T-helper 1 cell (primary cell): ENCODE measurements at regions not wholly inside any gene's neighbourhood (a gene's known extent, or its start where the extent isn't known, plus 50 kb on each side); places are given as distances from the start of the nearest gene placed in this dataset.

Experiments used
- DNase-seq, 5 donors: peaks; one replicate each; pipeline ENCODE4 v3.0.0-alpha.2; 2012 to 2020

DNA sequence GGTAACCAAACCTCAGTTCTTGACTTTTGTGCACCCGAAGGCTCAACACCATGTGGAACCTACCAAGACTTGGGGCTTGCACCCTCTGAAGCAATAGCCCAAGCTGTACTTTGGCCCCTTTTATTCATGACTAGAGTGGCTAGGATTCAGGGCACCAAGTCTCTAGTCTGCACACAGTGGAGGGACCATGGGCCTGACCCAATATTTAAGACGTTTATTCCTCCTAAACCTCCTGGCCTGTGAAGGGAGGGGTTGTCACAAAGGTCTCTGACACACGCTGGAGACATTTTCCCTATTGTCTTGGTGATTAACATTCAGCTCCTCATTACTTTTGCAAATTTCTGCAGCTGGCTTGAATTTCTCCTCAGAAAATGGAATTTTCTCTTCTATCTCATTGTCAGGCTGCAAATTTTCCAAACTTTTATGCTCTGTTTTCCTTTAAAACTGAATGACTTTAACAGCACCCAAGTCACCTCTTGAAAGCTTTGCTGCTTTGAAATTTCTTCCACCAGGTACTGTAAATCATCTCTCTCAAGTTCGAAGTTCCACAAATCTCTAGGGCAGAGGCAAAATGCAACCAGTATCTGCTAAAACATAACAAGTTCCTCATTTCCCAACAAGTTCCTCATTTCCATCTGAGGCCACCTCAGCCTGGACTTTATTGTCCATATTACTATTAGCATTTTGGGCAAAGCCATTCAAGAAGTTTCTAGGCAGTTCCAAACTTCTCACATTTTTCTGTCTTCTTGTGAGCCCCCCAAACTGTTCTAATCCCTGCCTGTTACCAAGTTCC, 481.4 kb upstream of the BTBD3 start:
- no peak for DNase-seq

DNA sequence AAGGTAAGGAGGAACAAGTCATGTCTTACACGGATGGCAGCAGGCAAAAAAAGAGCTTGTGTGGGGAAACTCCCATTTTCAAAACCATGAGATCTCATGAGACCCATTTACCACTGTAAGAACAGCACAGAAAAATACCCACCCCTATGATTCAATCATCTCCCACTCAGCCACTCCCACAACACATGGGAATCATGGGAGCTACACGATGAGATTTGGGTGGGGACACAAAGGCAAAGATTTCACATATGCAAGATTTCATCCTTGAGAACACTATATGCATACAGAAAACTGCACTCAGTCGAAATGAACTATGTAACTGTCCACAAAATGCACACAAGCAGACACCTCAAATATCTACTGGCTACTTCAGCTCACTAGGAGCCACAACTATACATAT, 480.6 kb upstream of the BTBD3 start:
- DNase-seq = no peak

DNA sequence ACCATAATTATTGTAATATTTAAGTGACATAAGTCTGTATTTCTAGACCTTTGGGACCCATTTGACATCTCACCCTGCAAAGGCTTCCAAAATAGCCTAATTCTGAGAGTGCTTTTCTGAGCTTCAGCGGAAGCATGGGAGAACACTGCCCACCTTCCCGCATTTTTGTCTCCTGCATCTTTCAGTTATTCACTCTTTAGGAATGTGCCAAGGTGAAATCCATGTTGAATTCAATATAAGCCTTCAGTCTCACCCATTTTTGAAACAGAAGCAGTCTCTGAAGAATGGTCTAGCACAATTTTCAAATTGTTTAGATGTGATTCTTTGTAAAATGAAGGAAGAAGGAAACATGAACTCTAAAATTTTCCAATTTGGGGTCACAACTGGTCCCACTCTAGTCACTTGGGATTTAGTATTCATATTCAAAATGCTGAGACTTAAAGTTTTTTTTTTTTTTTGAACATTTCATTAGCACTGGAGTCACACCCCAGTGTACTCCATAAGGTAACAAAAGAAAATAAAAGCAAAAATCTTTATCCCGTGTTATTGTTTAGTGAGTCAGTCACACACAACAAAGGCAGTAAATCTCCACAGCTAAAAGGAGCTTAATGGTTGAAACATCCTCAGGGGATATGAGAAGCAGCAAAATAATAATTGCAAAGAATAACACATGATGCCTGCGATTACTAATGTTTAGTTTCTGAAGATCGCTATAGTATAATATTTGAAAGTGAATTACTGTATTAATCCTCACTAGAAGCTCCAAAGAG, 479.9 kb upstream of the BTBD3 start:
- DNase-seq = no peak

- DNase-seq = no peak
These were observed 479.3 kb upstream of the BTBD3 start for GRCh38 chr20:11438412-11438811.

GRCh38 chr20:11443382-11444119, 474.1 kb upstream of the BTBD3 start:
- DNase-seq = no peak

DNA sequence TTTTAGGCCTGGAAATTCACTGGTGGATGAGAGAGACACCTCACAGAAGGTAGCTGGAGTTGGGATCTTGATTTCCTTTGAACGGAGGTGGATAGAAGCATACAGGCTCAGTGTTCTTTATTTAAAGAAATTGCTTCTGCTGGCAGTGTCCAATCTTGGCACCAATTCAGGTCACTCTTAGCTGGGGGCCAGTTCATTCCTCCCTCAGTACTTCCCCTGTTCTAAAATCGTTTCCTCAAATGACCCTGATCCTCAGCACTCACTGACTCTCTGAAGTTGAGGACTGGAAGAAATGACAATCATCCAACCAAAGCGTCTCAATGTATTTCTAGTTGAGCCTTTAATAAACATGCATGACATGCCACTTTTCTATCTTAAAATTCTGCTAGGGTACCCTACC, 472.5 kb upstream of the BTBD3 start:
- no peak for DNase-seq

DNA sequence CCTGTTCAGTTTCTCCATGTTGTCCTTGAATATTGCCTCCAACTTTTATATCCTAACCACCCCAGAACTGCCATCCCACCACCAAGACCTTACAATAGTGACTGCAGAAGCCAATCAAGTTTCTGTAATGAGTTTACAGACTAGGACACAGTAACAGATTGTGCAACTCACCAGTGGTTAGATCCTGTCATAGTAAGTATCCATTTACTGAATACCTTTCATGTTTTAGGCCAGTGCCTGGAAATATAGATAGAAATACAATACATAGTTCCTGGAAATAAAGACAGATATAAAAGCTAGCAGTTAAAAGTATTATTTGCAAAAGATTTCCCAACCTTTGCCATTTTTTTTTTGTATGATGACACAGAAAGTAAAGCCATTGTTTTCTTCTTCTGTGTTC, 471.8 kb upstream of the BTBD3 start:
- DNase-seq = no peak

DNA sequence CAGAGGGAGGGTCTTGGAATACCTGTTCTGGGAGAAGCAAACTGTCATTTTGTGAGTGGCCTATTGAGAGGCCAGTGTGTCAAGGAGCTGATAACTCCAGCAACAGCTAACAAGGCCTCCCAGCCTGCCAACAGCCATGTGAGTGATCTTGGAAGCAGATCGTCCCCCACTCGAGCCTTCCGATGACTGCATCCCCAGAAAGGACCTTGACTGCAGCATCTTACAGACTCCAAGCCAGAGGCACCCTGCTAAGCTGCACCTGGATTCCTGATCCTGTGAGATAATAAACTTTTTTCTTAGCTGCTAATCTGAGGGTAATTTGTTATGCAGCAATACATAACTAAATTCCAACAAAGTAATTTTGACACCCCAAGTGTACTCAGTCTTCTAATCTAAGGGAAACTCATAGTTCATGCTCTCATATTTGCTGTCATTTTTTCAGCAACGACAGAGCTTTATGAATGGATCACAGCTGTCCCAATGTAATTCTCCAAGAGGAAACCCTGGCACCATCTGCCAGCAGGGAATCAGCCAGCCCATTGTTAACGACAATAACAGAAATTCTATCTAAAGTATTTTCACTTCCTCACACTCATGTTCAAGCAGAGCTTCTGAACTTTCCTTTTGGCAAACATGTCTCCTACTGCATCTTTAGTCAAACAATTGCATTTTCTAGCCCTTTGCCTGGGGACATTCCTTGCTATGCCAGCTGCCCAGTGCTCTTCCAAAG, 470.2 kb upstream of the BTBD3 start:
- DNase-seq = no peak

DNA sequence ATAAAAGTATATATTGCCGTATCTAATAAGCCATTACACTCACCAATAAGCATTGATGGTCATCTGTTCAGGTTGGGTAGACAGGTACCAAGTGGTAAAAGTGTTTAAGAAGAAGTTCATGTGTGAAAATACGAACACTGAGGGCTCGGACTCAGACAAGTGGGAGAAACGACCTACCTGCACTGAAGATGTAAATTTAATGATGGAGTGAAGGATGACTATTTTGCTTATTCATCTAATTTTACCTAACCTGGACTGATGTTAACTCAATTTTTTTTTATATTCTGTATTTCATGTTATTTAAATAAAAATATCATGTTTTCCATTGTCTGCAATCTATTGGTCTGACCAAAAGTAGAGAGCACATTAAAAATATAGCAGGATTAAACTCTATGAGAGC, 469.1 kb upstream of the BTBD3 start:
- DNase-seq = no peak

- no peak for DNase-seq
These were observed 465.9 kb upstream of the BTBD3 start for GRCh38 chr20:11451793-11452291.

GRCh38 chr20:11452326-11452725, 465.4 kb upstream of the BTBD3 start:
- no peak for DNase-seq

DNA sequence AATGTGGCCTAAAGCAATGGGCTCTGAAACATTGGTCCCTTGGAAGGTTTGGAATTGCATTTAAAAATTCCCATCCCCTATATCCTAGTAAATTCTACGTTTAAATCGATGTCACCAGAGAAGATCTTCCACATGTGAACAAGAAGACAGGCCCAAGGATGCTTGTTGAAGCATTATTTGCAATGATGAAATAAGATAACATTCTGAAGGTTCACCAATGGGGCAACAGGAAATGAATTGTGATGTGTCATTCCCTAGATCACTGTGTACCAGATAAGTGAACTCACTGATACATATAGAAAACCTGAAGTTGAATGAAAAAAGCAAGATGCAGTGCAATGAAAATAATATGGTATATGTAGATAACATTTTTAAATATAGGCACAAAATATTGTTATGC, 464.3 kb upstream of the BTBD3 start:
- no peak for DNase-seq

GRCh38 chr20:11454966-11455799, 462.5 kb upstream of the BTBD3 start:
- no peak for DNase-seq

DNA sequence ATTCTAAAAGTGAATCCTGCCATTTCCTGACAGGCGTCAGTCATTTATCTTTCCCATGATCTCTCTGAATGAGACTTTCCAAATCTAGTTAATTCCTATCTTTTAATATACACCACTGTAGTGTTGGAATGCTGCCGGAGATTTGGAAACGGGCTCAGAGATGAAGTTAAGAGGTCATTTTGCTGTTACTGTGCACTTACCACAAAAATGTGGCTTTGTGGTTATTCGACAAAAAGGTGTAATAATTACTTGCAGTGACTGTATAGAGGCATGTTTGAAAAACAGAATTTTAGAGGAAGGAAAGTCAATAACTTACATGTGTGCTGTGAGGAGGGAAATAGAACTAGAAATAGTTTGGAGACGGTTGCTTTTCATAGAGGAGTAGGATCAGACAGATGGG, 460.2 kb upstream of the BTBD3 start:
- no peak for DNase-seq

DNA sequence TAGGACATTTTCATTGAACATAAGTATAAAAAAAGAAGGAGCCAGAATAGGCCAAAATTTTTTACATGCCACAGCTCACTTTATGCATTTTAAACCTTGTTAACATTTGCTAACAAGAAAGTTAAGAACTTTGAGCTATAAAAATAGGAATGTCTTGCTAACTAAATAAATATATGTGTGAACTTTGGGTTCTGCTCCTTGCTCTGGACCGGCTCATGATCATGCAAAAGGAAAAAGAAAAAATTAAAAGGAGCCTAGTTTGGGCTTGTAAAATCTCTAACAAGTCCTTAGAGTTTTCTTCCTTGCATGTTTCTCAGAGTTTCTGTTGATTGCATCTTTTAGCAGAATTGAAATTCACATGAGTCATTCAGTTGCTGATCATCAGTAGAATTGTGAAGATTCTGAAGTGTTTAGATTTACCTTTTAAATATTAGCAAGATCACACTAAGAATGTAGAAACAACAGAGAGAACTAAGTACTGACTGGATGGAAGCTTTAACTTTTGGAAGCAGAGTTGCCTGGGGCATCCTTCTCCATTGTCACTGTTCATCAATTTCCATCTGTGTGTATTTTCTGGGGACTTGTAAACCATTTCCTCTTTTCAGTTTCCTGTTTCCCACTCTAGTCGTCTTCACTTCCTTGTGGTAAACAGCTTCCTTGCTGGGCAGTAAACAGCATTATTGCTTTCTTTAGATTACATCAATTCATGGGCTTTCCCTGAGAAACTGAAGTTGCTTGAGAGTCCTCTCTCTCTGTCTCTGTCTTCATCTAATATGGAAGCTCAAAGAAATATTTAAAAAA, 458.4 kb upstream of the BTBD3 start:
- DNase-seq = no peak

- DNase-seq = no peak
These were observed 450.3 kb upstream of the BTBD3 start for GRCh38 chr20:11467436-11467835.

GRCh38 chr20:11468880-11469279, 448.8 kb upstream of the BTBD3 start:
- DNase-seq = no peak

DNA sequence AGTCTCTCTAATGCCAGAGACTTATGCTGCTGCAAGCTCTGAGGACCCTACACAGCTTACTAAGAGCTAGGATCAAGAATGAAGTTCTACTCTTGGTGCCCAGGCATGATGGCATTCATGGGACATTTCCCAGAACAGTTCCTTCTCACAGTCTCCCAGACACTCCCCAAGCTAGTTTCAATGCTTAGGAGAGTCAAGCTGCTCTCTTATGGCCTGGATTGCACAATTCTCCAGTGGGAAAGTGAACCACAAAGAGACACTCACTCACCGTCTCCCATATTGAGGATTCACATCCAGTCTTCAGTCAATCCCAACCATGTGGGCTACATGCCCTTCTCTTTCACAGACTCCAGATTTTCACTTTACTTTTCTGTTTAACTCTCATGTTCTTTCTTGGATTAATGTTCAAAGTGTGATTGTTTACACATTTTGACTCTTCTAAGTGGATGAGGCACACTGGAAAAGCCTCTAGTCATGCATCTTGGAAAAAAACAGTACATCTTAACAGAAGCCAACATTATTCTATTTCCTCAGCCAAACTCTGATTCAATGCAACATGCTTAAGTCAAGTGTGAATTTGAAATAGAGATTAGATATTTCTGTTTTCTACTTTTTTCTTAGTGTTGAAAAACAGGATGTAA, 447.8 kb upstream of the BTBD3 start:
- DNase-seq = no peak

DNA sequence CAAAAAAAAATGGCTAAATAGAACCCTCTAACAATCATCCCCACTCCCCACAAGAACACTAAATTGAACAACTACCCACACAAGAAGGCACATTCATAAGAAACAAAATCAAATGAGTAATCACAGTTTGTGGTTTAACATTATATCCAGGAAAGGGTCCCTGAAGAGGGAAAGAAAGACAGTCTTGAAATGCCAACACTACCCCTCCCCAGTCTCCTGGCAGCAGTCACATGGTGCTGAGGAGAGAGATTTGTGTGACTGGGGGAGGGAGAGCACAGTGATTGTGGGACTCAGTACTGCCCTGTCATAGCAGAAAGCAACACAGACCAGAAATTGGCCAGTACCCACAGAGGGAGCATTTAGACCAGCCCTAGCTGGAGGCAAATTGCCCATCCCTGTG, 443.7 kb upstream of the BTBD3 start:
- no peak for DNase-seq

DNA sequence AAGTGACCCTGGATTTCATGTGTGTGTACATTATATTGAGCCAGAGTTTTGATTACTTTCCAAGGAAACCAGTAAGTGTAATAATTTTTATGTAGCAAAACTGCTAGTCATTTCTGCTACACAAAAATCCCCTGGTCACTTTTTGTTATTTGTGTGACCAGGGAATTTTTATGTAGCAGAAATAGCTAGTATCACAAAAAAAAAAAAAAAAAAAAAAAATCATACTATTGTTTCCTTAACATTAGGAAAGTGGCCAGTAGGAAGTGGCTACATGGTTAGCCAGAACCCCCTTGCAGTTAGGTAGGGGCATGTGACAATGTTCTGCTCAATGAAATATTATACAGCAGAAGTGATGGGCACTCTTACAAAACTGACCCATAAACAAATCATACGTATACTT, 434.0 kb upstream of the BTBD3 start:
- no peak for DNase-seq
